IMR-90 (cell line): ENCODE measurements at regions not wholly inside any gene's neighbourhood (a gene's known extent, or its start where the extent isn't known, plus 50 kb on each side); places are given as distances from the start of the nearest gene placed in this dataset.

ENCODE experiments used
- ATAC-seq: fragments of 200-7000 bp; cut with Tn5 transposase; 2 replicates; pipeline ENCODE4 v1.9.1; 2020; ENCODE audit warnings: low read depth, mild to moderate bottlenecking, moderate library complexity
- BruUV-seq: library from RNA; stranded (reverse); fragments of 400-500 nt; replicated peaks from 2 replicates; lab custom pipeline; 2021; lab: Mats Ljungman, UMichigan
- CTCF ChIA-PET: fragments of 300-600 bp; formaldehyde crosslinking; extraction: SDS; loops from one replicate; lab custom pipeline; 2021; ENCODE audit warnings: antibody characterized with exemption; lab: Yijun Ruan, JAX
- POLR2A ChIA-PET: fragments of 300-600 bp; sonication (Branson Sonifier 250); formaldehyde crosslinking; loops from one replicate; lab custom pipeline; 2022; ENCODE audit warnings: antibody characterized with exemption; ENCODE audit not compliant: unreplicated experiment; lab: Charles Lee
- DNase-seq: peaks from one replicate; pipeline ENCODE4 v3.0.0; 2013
- H2AFZ ChIP-seq: replicated peaks from 2 replicates; pipeline ENCODE3; 2013; ENCODE audit warnings: low read length, mild to moderate bottlenecking; ENCODE audit not compliant: poor library complexity
- H2AK5ac ChIP-seq: 2 replicates; pipeline ENCODE4 v1.6.1; 2013; ENCODE audit warnings: low read depth, low read length, inconsistent platforms
- H2AK9ac ChIP-seq: replicated peaks from 2 replicates; pipeline ENCODE3; 2013; ENCODE audit warnings: mild to moderate bottlenecking, low read depth, low read length, moderate library complexity; ENCODE audit not compliant: poor library complexity
- H2BK120ac ChIP-seq: 2 replicates; pipeline ENCODE4 v1.6.1; 2013; ENCODE audit warnings: low read depth, low read length, inconsistent platforms
- H2BK15ac ChIP-seq: 3 replicates; pipeline ENCODE4 v1.6.1; 2013; ENCODE audit warnings: low read depth, low read length, inconsistent platforms
- H2BK20ac ChIP-seq: 2 replicates; pipeline ENCODE4 v1.6.1; 2013; ENCODE audit warnings: low read depth, mild to moderate bottlenecking, inconsistent platforms, low read length, moderate library complexity
- H2BK5ac ChIP-seq: 2 replicates; pipeline ENCODE4 v1.6.1; 2013; ENCODE audit warnings: mild to moderate bottlenecking, low read depth, low read length, inconsistent platforms; ENCODE audit not compliant: poor library complexity, severe bottlenecking
- H3K14ac ChIP-seq: replicated peaks from 2 replicates; pipeline ENCODE4 v1.6.1; 2013; ENCODE audit warnings: low read depth, low read length, inconsistent platforms
- H3K18ac ChIP-seq: 2 replicates; pipeline ENCODE4 v1.6.1; 2013; ENCODE audit warnings: low read depth, low read length, control low read depth
- H3K23ac ChIP-seq: 2 replicates; pipeline ENCODE4 v1.6.1; 2013; ENCODE audit warnings: low read depth, low read length, inconsistent platforms
- H3K27ac ChIP-seq: 2 replicates; pipeline ENCODE4 v1.5.1; 2013; ENCODE audit warnings: mild to moderate bottlenecking, control low read depth, low read length; ENCODE audit not compliant: insufficient read depth
- H3K27me3 ChIP-seq: 2 replicates; pipeline ENCODE4 v1.6.1; 2013; ENCODE audit warnings: low read length; ENCODE audit not compliant: control insufficient read depth, insufficient read depth
- H3K36me3 ChIP-seq: 2 replicates; pipeline ENCODE4 v1.6.1; 2013; ENCODE audit warnings: low read length, mixed read lengths; ENCODE audit not compliant: control insufficient read depth, insufficient read depth
- H3K4ac ChIP-seq: 2 replicates; pipeline ENCODE4 v1.6.1; 2013; ENCODE audit warnings: low read depth, low read length, inconsistent platforms
- H3K4me1 ChIP-seq: 2 replicates; pipeline ENCODE4 v1.6.1; 2013; ENCODE audit warnings: low read length, mixed read lengths; ENCODE audit not compliant: control insufficient read depth, insufficient read depth
- H3K4me2 ChIP-seq: 2 replicates; pipeline ENCODE4 v1.6.1; 2013; ENCODE audit warnings: low read depth, mild to moderate bottlenecking, control low read depth, low read length, moderate library complexity
- H3K4me3 ChIP-seq: 2 replicates; pipeline ENCODE4 v1.5.1; 2013; ENCODE audit warnings: low read depth, mild to moderate bottlenecking, control low read depth, low read length, moderate library complexity; ENCODE audit not compliant: insufficient read depth
- H3K56ac ChIP-seq: 2 replicates; pipeline ENCODE4 v1.6.1; 2013; ENCODE audit warnings: low read length, inconsistent platforms; ENCODE audit not compliant: insufficient read depth; ENCODE audit errors: extremely low read depth
- H3K79me1 ChIP-seq, 2 experiments: 2 replicates each; pipeline ENCODE4 v1.6.1; 2013; ENCODE audit warnings: low read length in 2 of 2, inconsistent platforms in 1 of 2, low read depth in 1 of 2
- H3K9ac ChIP-seq: 2 replicates; pipeline ENCODE4 v1.6.1; 2013; ENCODE audit warnings: low read depth, low read length, control low read depth
- H3K9me1 ChIP-seq: 2 replicates; pipeline ENCODE4 v1.6.1; 2013; ENCODE audit warnings: low read length, inconsistent platforms; ENCODE audit not compliant: insufficient read depth
- H3K9me3 ChIP-seq: 2 replicates; pipeline ENCODE4 v1.6.1; 2013; ENCODE audit warnings: low read length; ENCODE audit not compliant: control insufficient read depth, insufficient read depth
- H4K20me1 ChIP-seq: 2 replicates; pipeline ENCODE4 v1.6.1; 2013; ENCODE audit warnings: low read length, inconsistent platforms; ENCODE audit not compliant: insufficient read depth
- H4K5ac ChIP-seq: 2 replicates; pipeline ENCODE4 v1.6.1; 2013; ENCODE audit warnings: mild to moderate bottlenecking, low read depth, low read length, control low read depth
- H4K8ac ChIP-seq, 2 experiments: 2 replicates each; pipeline ENCODE4 v1.6.1; 2013; ENCODE audit warnings: low read depth in 2 of 2, low read length in 2 of 2, control low read depth in 1 of 2, inconsistent platforms in 1 of 2
- H4K91ac ChIP-seq: 2 replicates; pipeline ENCODE4 v1.6.1; 2013; ENCODE audit warnings: low read depth, low read length, inconsistent platforms; ENCODE audit not compliant: insufficient read depth
- BHLHE40 ChIP-seq: fragments of 150-350 bp; IDR thresholded peaks from 2 replicates; pipeline ENCODE4 v1.6.1; 2016; ENCODE audit warnings: mild to moderate bottlenecking, low read depth, low read length
- CHD1 ChIP-seq: IDR thresholded peaks from 2 replicates; pipeline ENCODE4 v1.6.1; 2012; ENCODE audit warnings: low read depth, low read length, improper control_type of control experiment
- FOS ChIP-seq: fragments of 150-350 bp; IDR thresholded peaks from 2 replicates; pipeline ENCODE4 v1.6.1; 2016; ENCODE audit warnings: low read depth, low read length
- MAFK ChIP-seq: IDR thresholded peaks from 2 replicates; pipeline ENCODE4 v1.6.1; 2012; ENCODE audit warnings: low read depth, low read length, improper control_type of control experiment
- MAZ ChIP-seq: IDR thresholded peaks from 2 replicates; pipeline ENCODE4 v1.6.1; 2012; ENCODE audit warnings: low read depth, mild to moderate bottlenecking, low read length, improper control_type of control experiment, moderate library complexity, borderline replicate concordance
- MXI1 ChIP-seq: IDR thresholded peaks from 2 replicates; pipeline ENCODE4 v1.6.1; 2012; ENCODE audit warnings: low read depth, mild to moderate bottlenecking, low read length, moderate library complexity, borderline replicate concordance
- NFE2L2 ChIP-seq: fragments of 150-350 bp; IDR thresholded peaks from 2 replicates; pipeline ENCODE4 v1.6.1; 2016; ENCODE audit warnings: low read depth, mild to moderate bottlenecking, low read length
- RCOR1 ChIP-seq: IDR thresholded peaks from 2 replicates; pipeline ENCODE4 v1.6.1; 2012; ENCODE audit warnings: mild to moderate bottlenecking, low read length, improper control_type of control experiment; ENCODE audit not compliant: insufficient replicate concordance
- RFX5 ChIP-seq: IDR thresholded peaks from 2 replicates; pipeline ENCODE4 v1.8.0; 2012; ENCODE audit warnings: low read depth, mild to moderate bottlenecking, low read length, moderate library complexity
- SMC3 ChIP-seq: fragments of 150-350 bp; IDR thresholded peaks from 2 replicates; pipeline ENCODE4 v1.6.1; 2016; ENCODE audit warnings: low read depth, mild to moderate bottlenecking, antibody characterized with exemption, low read length, moderate library complexity
- WGBS, 2 experiments: methylation state at CpG; one replicate each; pipeline versions ENCODE4 v1.1.5 to v1.1.7; 2013; ENCODE audit warnings: missing lambda C conversion rate in 2 of 2; ENCODE audit not compliant: insufficient read length in 1 of 2; ENCODE audit errors: extremely low coverage in 2 of 2; 5-methylcytosine and 5-hydroxymethylcytosine counted together
- dilution Hi-C: fragments of 300-500 bp; cut with HindIII; formaldehyde crosslinking; loops from one replicate; pipeline ENCODE4 v1.14.3; 2018; ENCODE audit warnings: low sequenced_read_pairs; ENCODE audit not compliant: unreplicated experiment
- in situ Hi-C: fragments of 300-500 bp; cut with MboI; formaldehyde crosslinking; loops from 3 replicates; pipeline ENCODE4 v1.14.3; 2019; ENCODE audit warnings: low sequenced_read_pairs, inconsistent platforms, mixed read lengths
- intact Hi-C: fragments of 100-400 bp; cut with micrococcal nuclease; formaldehyde crosslinking; loops from 2 replicates; pipeline ENCODE4 v1.10.0; 2022
- TF ChIP-seq, protein P1 (sequence below): conservative IDR thresholded peaks from 2 replicates; pipeline ENCODE4 v1.5.1; 2012; ENCODE audit warnings: mild to moderate bottlenecking, low read depth, low read length, improper control_type of control experiment
- TF ChIP-seq, protein P2 (sequence below): fragments of 150-350 bp; IDR thresholded peaks from 2 replicates; pipeline ENCODE4 v1.6.1; 2017; ENCODE audit warnings: mild to moderate bottlenecking, antibody characterized with exemption, low read length, low read depth
- TF ChIP-seq, protein P3 (sequence below): fragments of 150-350 bp; IDR thresholded peaks from 2 replicates; pipeline ENCODE4 v1.6.1; 2016; ENCODE audit warnings: low read depth, mild to moderate bottlenecking, low read length, moderate library complexity, borderline replicate concordance

DNA sequence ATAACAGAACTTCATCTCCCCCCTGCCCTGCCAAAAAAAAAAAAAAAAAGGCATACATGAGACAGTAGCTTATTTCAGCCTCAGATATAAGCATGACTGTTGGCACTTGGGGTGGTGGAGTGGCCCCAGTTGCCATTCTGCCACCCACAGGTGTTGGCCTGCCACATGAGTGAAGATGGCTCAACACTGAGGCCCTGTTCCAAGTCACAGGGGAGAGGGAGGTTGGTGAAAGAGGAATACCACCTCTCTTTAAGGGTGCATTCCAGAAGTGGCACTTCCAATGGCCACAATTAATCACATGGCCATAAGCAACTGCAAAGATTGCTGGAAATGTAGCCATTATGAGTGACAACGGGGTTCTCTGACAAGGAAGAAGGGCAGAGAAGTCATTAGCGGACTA, 61.9 kb upstream of the JARID2 start:
- no CpG with 5 or more reads among the region's 2 CpGs for WGBS, 2 experiments
- no peak for TF ChIP-seq NFE2L2
- TF ChIP-seq MAFK = no peak
- TF ChIP-seq, protein P1, sequence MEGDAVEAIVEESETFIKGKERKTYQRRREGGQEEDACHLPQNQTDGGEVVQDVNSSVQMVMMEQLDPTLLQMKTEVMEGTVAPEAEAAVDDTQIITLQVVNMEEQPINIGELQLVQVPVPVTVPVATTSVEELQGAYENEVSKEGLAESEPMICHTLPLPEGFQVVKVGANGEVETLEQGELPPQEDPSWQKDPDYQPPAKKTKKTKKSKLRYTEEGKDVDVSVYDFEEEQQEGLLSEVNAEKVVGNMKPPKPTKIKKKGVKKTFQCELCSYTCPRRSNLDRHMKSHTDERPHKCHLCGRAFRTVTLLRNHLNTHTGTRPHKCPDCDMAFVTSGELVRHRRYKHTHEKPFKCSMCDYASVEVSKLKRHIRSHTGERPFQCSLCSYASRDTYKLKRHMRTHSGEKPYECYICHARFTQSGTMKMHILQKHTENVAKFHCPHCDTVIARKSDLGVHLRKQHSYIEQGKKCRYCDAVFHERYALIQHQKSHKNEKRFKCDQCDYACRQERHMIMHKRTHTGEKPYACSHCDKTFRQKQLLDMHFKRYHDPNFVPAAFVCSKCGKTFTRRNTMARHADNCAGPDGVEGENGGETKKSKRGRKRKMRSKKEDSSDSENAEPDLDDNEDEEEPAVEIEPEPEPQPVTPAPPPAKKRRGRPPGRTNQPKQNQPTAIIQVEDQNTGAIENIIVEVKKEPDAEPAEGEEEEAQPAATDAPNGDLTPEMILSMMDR = no peak
- TF ChIP-seq BHLHE40 = no peak
- no peak for TF ChIP-seq CHD1
- no peak for TF ChIP-seq FOS
- no peak for TF ChIP-seq MXI1
- TF ChIP-seq RFX5 = no peak
- TF ChIP-seq MAZ = no peak
- TF ChIP-seq, protein P2, sequence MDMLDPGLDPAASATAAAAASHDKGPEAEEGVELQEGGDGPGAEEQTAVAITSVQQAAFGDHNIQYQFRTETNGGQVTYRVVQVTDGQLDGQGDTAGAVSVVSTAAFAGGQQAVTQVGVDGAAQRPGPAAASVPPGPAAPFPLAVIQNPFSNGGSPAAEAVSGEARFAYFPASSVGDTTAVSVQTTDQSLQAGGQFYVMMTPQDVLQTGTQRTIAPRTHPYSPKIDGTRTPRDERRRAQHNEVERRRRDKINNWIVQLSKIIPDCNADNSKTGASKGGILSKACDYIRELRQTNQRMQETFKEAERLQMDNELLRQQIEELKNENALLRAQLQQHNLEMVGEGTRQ = no peak
- TF ChIP-seq RCOR1 = no peak
- TF ChIP-seq SMC3 = no peak
- TF ChIP-seq, protein P3, sequence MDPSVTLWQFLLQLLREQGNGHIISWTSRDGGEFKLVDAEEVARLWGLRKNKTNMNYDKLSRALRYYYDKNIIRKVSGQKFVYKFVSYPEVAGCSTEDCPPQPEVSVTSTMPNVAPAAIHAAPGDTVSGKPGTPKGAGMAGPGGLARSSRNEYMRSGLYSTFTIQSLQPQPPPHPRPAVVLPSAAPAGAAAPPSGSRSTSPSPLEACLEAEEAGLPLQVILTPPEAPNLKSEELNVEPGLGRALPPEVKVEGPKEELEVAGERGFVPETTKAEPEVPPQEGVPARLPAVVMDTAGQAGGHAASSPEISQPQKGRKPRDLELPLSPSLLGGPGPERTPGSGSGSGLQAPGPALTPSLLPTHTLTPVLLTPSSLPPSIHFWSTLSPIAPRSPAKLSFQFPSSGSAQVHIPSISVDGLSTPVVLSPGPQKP = no peak
- H2BK5ac ChIP-seq = no peak overlapping the region
- no peak overlapping the region for H2AK5ac ChIP-seq
- H3K18ac ChIP-seq = no peak overlapping the region
- H3K56ac ChIP-seq = no peak overlapping the region
- in situ Hi-C loops = no loop called here
- H3K14ac ChIP-seq = no peak overlapping the region
- ChIA-PET POLR2A (no interaction called here), CTCF (no interaction called here)
- no peaks in the 10 kb centered on the region for H3K9me1 ChIP-seq
- no peaks in the 10 kb centered on the region for H3K79me1 ChIP-seq
- BruUV-seq = no TSS peak
- no peak overlapping the region for H3K27ac ChIP-seq
- ATAC-seq = no peak
- intact Hi-C loops = no loop called here
- H4K5ac ChIP-seq = no peak overlapping the region
- H4K8ac ChIP-seq = no peak overlapping the region
- DNase-seq = no peak
- H3K23ac ChIP-seq = no peak overlapping the region
- dilution Hi-C loops = no loop called here
- H3K4me3 ChIP-seq = no peak overlapping the region
- no peaks in the 10 kb centered on the region for H4K20me1 ChIP-seq
- no peak overlapping the region for H2BK15ac ChIP-seq
- no peaks in the 10 kb centered on the region for H3K27me3 ChIP-seq
- H3K4me1 ChIP-seq = no peaks in the 10 kb centered on the region
- no peaks in the 10 kb centered on the region for H3K9me3 ChIP-seq
- no peak overlapping the region for H2AFZ ChIP-seq
- H3K4me2 ChIP-seq = no peak overlapping the region
- no peak overlapping the region for H2BK20ac ChIP-seq
- H3K4ac ChIP-seq = no peak overlapping the region
- H4K91ac ChIP-seq = no peak overlapping the region
- H3K9ac ChIP-seq = no peak overlapping the region
- H2BK120ac ChIP-seq = no peak overlapping the region
- H3K36me3 ChIP-seq = no peaks in the 10 kb centered on the region
- H2AK9ac ChIP-seq = no peak overlapping the region
